ENCODE measurements at regions not wholly inside any gene's neighbourhood (a gene's known extent, or its start where the extent isn't known, plus 50 kb on each side); places are given as distances from the start of the nearest gene placed in this dataset.

- TF ChIP-seq POLR2A (IDR thresholded peaks at IDR 0.05; ENCODE audit: low read depth, low read length) (no peak), CTCF (conservative IDR thresholded peaks at IDR 0.05; ENCODE audit: low read depth, low read length) (no peak), MAFK (IDR thresholded peaks at IDR 0.05; ENCODE audit: low read depth, low read length) (no peak), USF2 (IDR thresholded peaks at IDR 0.05; ENCODE audit: low read depth, low read length) (no peak), SMC3 (IDR thresholded peaks at IDR 0.05; ENCODE audit: low read depth, low read length) (no peak), NFE2L2 (IDR thresholded peaks at IDR 0.05; ENCODE audit: low read depth, low read length) (no peak), CEBPB (IDR thresholded peaks at IDR 0.05; ENCODE audit: low read depth, low read length) (no peak), RAD21 (IDR thresholded peaks at IDR 0.05; ENCODE audit: low read length) (no peak), RCOR1 (IDR thresholded peaks at IDR 0.05; ENCODE audit: insufficient replicate concordance, low read length) (no peak), BHLHE40 (IDR thresholded peaks at IDR 0.05; ENCODE audit: low read depth, low read length) (no peak), RFX5 (IDR thresholded peaks at IDR 0.05; ENCODE audit: low read depth, low read length) (no peak), MAZ (IDR thresholded peaks at IDR 0.05; ENCODE audit: borderline replicate concordance, low read depth, low read length) (no peak)
Measured at GRCh38 chr12:130074661-130075406, 87.4 kb upstream of the FZD10 start.

Measured in IMR-90 (cell line).